Activated CD4-positive, alpha-beta T cell treated with anti-CD3 and anti-CD28 coated beads, Interleukin-2, amount 50 U/mL, for 1 hour (primary cell): ENCODE measurements at regions not wholly inside any gene's neighbourhood (a gene's known extent, or its start where the extent isn't known, plus 50 kb on each side); places are given as distances from the start of the nearest gene placed in this dataset.
"Not testable (repeated sequence)": the region's sequence is repeated elsewhere in the genome, so short reads cannot be mapped to it uniquely, and the experiment has no call there.

ENCODE experiments used
- DNase-seq: peaks from one replicate; pipeline ENCODE4 v3.0.0-alpha.2; 2020

DNA sequence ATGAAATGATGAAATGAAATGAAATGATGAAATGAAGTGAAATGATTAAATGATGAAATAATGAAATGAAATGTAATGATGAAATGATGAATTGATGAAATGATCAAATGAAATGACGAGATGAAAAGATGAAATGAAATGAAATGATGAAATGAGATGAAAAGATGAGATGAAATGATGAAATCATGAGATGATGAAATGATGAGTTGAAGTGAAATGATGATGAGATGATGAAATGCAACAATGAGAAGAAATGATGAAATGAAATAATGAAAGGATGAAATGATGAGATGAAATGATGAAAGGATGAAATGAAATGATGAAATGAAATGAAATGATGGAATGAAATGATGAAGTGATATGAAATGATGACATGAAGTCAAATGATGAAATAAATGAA lies 132.7 kb upstream of the TP53TG3D start:
- DNase-seq = not testable (repeated sequence)

DNA sequence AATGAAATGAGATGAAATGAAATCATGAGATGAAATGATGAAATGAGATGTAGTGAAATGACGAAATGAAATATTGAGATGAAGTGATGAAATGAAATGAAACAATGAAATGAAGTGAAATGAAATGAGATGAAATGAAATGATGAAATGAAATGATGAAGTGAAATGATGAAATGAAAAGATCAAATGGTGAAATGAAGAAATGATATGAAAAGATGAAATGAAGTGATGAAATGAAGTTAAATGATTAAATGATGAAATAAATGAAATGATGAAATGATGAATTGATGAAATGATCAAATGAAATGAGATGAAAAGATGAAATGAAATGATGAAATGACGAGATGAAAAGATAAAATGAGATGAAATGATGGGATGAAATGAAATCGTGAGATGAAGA lies 132.3 kb upstream of the TP53TG3D start:
- not testable (repeated sequence) for DNase-seq

DNA sequence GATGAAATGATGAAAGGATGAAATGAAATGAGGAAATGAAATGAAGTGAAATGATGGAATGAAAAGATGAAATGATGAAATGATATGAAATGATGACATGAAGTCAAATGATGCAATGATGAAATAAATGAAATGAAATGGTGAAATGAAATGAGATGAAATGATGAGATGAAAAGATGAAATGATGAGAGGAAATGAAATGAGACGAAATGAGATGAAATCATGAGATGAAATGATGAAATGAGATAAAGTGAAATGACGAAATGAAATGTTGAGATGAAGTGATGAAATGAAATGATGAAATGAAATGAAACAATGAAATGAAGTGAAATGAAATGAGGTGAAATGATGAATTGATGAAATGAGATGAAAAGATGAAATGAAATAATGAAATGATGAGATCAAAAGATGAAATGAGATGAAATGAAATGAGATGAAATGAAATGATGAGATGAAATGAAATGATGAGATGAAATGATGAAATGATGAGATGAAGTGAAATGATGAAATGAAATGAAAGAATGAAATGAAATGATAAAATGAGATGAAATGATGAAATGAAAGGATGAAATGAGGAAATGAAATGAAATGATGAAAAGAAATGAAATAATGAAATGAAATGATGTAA lies 131.7 kb upstream of the TP53TG3D start:
- DNase-seq = not testable (repeated sequence)

- DNase-seq = not testable (repeated sequence)
Measured at GRCh38 chr16:32152434-32152833, 100.7 kb upstream of the TP53TG3D start.

- not testable (repeated sequence) for DNase-seq
Measured at GRCh38 chr16:32187918-32188669, 65.0 kb upstream of the TP53TG3D start.

GRCh38 chr16:32202585-32202984 lies 50.5 kb upstream of the TP53TG3D start:
- not testable (repeated sequence) for DNase-seq
